ENCODE measurements at regions not wholly inside any gene's neighbourhood (a gene's known extent, or its start where the extent isn't known, plus 50 kb on each side); places are given as distances from the start of the nearest gene placed in this dataset.
"Not testable (repeated sequence)": the region's sequence is repeated elsewhere in the genome, so short reads cannot be mapped to it uniquely, and the experiment has no call there.

DNA sequence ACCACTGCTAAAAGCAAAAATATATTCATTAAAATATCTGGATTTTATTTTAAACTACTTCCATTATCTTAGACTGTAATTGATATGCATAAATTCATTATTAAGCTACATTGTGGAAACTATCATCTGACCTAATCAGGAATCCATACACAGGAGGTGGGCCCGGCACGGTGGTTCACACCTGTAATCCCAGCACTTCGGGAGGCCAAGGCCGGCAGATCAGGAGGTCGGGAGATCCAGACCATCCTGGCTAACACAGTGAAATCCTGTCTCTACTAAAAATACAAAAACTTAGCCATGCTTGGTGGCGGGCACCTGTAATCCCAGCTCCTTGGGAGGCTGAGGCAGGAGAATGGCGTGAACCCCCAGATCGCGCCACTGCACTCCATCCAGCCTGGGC is 148.7 kb upstream of the FAT4 start:
- TF ChIP-seq EZH2 (optimal IDR thresholded peaks at IDR 0.05; ENCODE audit: low read depth, low read length); EZH2phosphoT487 (IDR thresholded peaks at IDR 0.05; ENCODE audit: low read length): not testable (repeated sequence)
- TF ChIP-seq, protein P1, sequence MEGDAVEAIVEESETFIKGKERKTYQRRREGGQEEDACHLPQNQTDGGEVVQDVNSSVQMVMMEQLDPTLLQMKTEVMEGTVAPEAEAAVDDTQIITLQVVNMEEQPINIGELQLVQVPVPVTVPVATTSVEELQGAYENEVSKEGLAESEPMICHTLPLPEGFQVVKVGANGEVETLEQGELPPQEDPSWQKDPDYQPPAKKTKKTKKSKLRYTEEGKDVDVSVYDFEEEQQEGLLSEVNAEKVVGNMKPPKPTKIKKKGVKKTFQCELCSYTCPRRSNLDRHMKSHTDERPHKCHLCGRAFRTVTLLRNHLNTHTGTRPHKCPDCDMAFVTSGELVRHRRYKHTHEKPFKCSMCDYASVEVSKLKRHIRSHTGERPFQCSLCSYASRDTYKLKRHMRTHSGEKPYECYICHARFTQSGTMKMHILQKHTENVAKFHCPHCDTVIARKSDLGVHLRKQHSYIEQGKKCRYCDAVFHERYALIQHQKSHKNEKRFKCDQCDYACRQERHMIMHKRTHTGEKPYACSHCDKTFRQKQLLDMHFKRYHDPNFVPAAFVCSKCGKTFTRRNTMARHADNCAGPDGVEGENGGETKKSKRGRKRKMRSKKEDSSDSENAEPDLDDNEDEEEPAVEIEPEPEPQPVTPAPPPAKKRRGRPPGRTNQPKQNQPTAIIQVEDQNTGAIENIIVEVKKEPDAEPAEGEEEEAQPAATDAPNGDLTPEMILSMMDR (IDR thresholded peaks at IDR 0.05; ENCODE audit: low read length): not testable (repeated sequence)
